ENCODE measurements at regions not wholly inside any gene's neighbourhood (a gene's known extent, or its start where the extent isn't known, plus 50 kb on each side); places are given as distances from the start of the nearest gene placed in this dataset.

- no peak overlapping the region for H3K4me2 ChIP-seq (ENCODE audit: insufficient read depth in 1 of 2, low read depth in 2 of 2, low read length in 2 of 2)
- FAIRE-seq = no peak
- TF ChIP-seq MAX (IDR thresholded peaks at IDR 0.05) (no peak), RAD21 (IDR thresholded peaks at IDR 0.05 in 1 of 2, conservative IDR thresholded peaks at IDR 0.05 in 1 of 2; ENCODE audit: low read depth in 2 of 2, low read length in 2 of 2) (no peak), SIN3A (conservative IDR thresholded peaks at IDR 0.05 in 1 of 2, IDR thresholded peaks at IDR 0.05 in 1 of 2; ENCODE audit: low read depth in 1 of 2, low read length in 2 of 2) (no peak), TBP (IDR thresholded peaks at IDR 0.05; ENCODE audit: low read depth, low read length) (no peak)
These were observed 426.7 kb upstream of the ID4 start for GRCh38 chr6:19410481-19410880.

More at GRCh38 chr6:19410481-19410880, 426.7 kb upstream of the ID4 start:
- Histone ChIP-seq H3K79me2 (ENCODE audit: control insufficient read depth in 1 of 2, insufficient read depth in 2 of 2, low read length in 2 of 2) (no peaks in the 10 kb centered on the region), H3K23ac (ENCODE audit: insufficient read length) (no peak overlapping the region), H4K91ac (replicated peaks; ENCODE audit: insufficient read length, low read length) (no peak overlapping the region), H3K14ac (ENCODE audit: insufficient read length) (no peak overlapping the region), H4K20me1 (replicated peaks in 1 of 2; ENCODE audit: control insufficient read depth in 1 of 2, insufficient read depth in 2 of 2, low read length in 2 of 2) (no peaks in the 10 kb centered on the region), H3K79me1 (ENCODE audit: low read depth, low read length) (no peaks in the 10 kb centered on the region), H3K27ac (ENCODE audit: low read depth, low read length) (no peak overlapping the region), H3K23me2 (ENCODE audit: low read depth, low read length) (no peaks in the 10 kb centered on the region), H2BK12ac (ENCODE audit: low read depth, low read length) (no peak overlapping the region), H3K27me3 (replicated peaks in 1 of 4; ENCODE audit: control insufficient read depth in 3 of 4, extremely low read depth in 1 of 4, insufficient read depth in 3 of 4, low read length in 3 of 4) (no peaks in the 10 kb centered on the region), H3K4me1 (replicated peaks in 1 of 4; ENCODE audit: control insufficient read depth in 3 of 4, insufficient read depth in 4 of 4, low read length in 3 of 4) (no peaks in the 10 kb centered on the region), H3K9me3 (ENCODE audit: insufficient read depth in 2 of 2, low read depth in 1 of 2, low read length in 1 of 2) (0 out of 4 replicates have a peak, but pooled peaks cover 0 to 3% of the 10 kb centered on the region in 2 experiments), H2BK120ac (replicated peaks; ENCODE audit: low read depth, low read length) (no peak overlapping the region), H3K56ac (replicated peaks; ENCODE audit: insufficient read length, low read depth, low read length) (no peak overlapping the region), H2BK15ac (ENCODE audit: low read length) (no peak overlapping the region), H4K8ac (ENCODE audit: extremely low read depth, insufficient read depth, low read length) (no peak overlapping the region), H3K9ac (replicated peaks in 1 of 4; ENCODE audit: extremely low read depth in 1 of 4, low read depth in 3 of 4, low read length in 3 of 4) (no peak overlapping the region), H3K4me3 (ENCODE audit: extremely low read depth in 1 of 4, insufficient read depth in 2 of 4, low read depth in 3 of 4, low read length in 4 of 4) (no peak overlapping the region), H2BK20ac (ENCODE audit: low read length) (no peak overlapping the region), H3K18ac (ENCODE audit: extremely low read depth, low read length) (no peak overlapping the region), H4K5ac (ENCODE audit: insufficient read length, low read depth, low read length) (no peak overlapping the region), H2AFZ (ENCODE audit: low read length) (no peak overlapping the region), H2AK5ac (ENCODE audit: low read depth, low read length) (no peak overlapping the region), H3K36me3 (ENCODE audit: control insufficient read depth in 2 of 4, insufficient read depth in 4 of 4, low read length in 3 of 4) (no peaks in the 10 kb centered on the region), H2BK5ac (ENCODE audit: low read depth, low read length) (no peak overlapping the region), H3K4ac (replicated peaks; ENCODE audit: insufficient read length, low read depth, low read length) (no peak overlapping the region)
- CTCF ChIA-PET (ENCODE audit: partially characterized antibody) = no interaction called here
- no peak for DNase-seq (ENCODE audit: low read depth in 1 of 2, low spot score in 2 of 2)
- POLR2A ChIA-PET (ENCODE audit: partially characterized antibody) = no interaction called here

Data from H1 (cell line).